CD14-positive monocyte (primary cell): ENCODE measurements at regions not wholly inside any gene's neighbourhood (a gene's known extent, or its start where the extent isn't known, plus 50 kb on each side); places are given as distances from the start of the nearest gene placed in this dataset.

Experiments
- DNase-seq, 3 donors: peaks; one replicate each; pipeline ENCODE4 v3.0.0-alpha.2; 2011 to 2022
- H2AFZ ChIP-seq: 2 replicates; pipeline ENCODE4 v1.6.0; 2012; ENCODE audit warnings: mild to moderate bottlenecking, low read depth, low read length, inconsistent platforms; ENCODE audit not compliant: insufficient read depth, poor library complexity, severe bottlenecking
- H3K27ac ChIP-seq, 2 donors: 1 replicate in 1 of 2; 2 replicates in 1 of 2; pipeline ENCODE4 v1.5.1; 2012 to 2013; ENCODE audit warnings: low read length in 2 of 2, control low read depth in 1 of 2, inconsistent platforms in 1 of 2, low read depth in 1 of 2, mild to moderate bottlenecking in 1 of 2
- H3K27me3 ChIP-seq, 2 donors: one replicate each; pipeline versions ENCODE4 v1.6.0 to v1.6.1; 2011 to 2013; ENCODE audit warnings: low read length in 2 of 2; ENCODE audit not compliant: control insufficient read depth in 2 of 2, insufficient read depth in 2 of 2
- H3K36me3 ChIP-seq, 2 donors: replicated peaks in 1 of 2; 1 replicate in 1 of 2; 2 replicates in 1 of 2; pipeline versions ENCODE4 v1.5.1 to v1.6.1; 2012 to 2013; ENCODE audit warnings: low read length in 2 of 2, control low read depth in 1 of 2, inconsistent platforms in 1 of 2, mild to moderate bottlenecking in 1 of 2; ENCODE audit not compliant: insufficient read depth in 2 of 2, control insufficient read depth in 1 of 2
- H3K4me1 ChIP-seq, 2 donors: 1 replicate in 1 of 2; 2 replicates in 1 of 2; pipeline versions ENCODE4 v1.5.1 to v1.6.1; 2012 to 2013; ENCODE audit warnings: low read length in 2 of 2, control low read depth in 1 of 2, inconsistent platforms in 1 of 2, mild to moderate bottlenecking in 1 of 2, moderate library complexity in 1 of 2; ENCODE audit not compliant: insufficient read depth in 2 of 2, control insufficient read depth in 1 of 2
- H3K4me2 ChIP-seq: replicated peaks from 2 replicates; pipeline ENCODE3; 2012; ENCODE audit warnings: low read length, moderate library complexity, mild to moderate bottlenecking; ENCODE audit not compliant: poor library complexity, severe bottlenecking; ENCODE audit errors: extremely low read depth
- H3K4me3 ChIP-seq, 3 experiments: fragments of 200-600 bp in 1 of 3; sonication (generic) in 1 of 3; replicated peaks in 1 of 3; 1 replicate in 2 of 3; 2 replicates in 1 of 3; pipeline ENCODE4 v1.5.1; 2011 to 2013; ENCODE audit warnings: low read length in 3 of 3, mild to moderate bottlenecking in 3 of 3, control low read depth in 2 of 3, low read depth in 2 of 3, inconsistent platforms in 1 of 3, moderate library complexity in 1 of 3
- H3K79me2 ChIP-seq: 2 replicates; pipeline ENCODE4 v1.6.0; 2012; ENCODE audit warnings: mild to moderate bottlenecking, control low read depth, inconsistent platforms, low read length, moderate library complexity; ENCODE audit not compliant: insufficient read depth
- H3K9ac ChIP-seq: 2 replicates; pipeline ENCODE4 v1.6.0; 2017; ENCODE audit warnings: low read length, mild to moderate bottlenecking; ENCODE audit not compliant: insufficient read depth, poor library complexity, severe bottlenecking
- H3K9me3 ChIP-seq, 2 donors: replicated peaks in 1 of 2; 1 replicate in 1 of 2; 2 replicates in 1 of 2; pipeline versions ENCODE4 v1.5.1 to v1.6.1; 2012 to 2013; ENCODE audit warnings: low read length in 2 of 2, control low read depth in 1 of 2; ENCODE audit not compliant: control insufficient read depth in 1 of 2, insufficient read depth in 1 of 2
- H4K20me1 ChIP-seq: 2 replicates; pipeline ENCODE4 v1.6.0; 2012; ENCODE audit warnings: mild to moderate bottlenecking, low read length, control low read depth, moderate library complexity; ENCODE audit not compliant: insufficient read depth
- H3K27ac Mint-ChIP-seq, 7 donors: one replicate each; pipeline ENCODE4 v1.8.0; 2020; ENCODE audit warnings: mild to moderate bottlenecking in 7 of 7, mixed read lengths in 7 of 7, moderate library complexity in 6 of 7, inconsistent platforms in 2 of 7
- H3K27me3 Mint-ChIP-seq, 3 donors: one replicate each; pipeline ENCODE4 v1.8.0; 2021 to 2022; ENCODE audit warnings: low read depth in 3 of 3, mild to moderate bottlenecking in 3 of 3, mixed read lengths in 3 of 3, moderate library complexity in 3 of 3, inconsistent platforms in 1 of 3
- H3K36me3 Mint-ChIP-seq, 2 donors: one replicate each; pipeline ENCODE4 v1.8.0; 2020; ENCODE audit warnings: mixed read lengths in 2 of 2, inconsistent platforms in 1 of 2, mild to moderate bottlenecking in 1 of 2
- H3K4me1 Mint-ChIP-seq: one replicate; pipeline ENCODE4 v1.8.0; 2020; ENCODE audit warnings: mild to moderate bottlenecking, mixed read lengths
- H3K4me3 Mint-ChIP-seq, 2 donors: one replicate each; pipeline ENCODE4 v1.8.0; 2020; ENCODE audit warnings: mild to moderate bottlenecking in 2 of 2, mixed read lengths in 2 of 2, moderate library complexity in 1 of 2
- H3K9me3 Mint-ChIP-seq, 7 donors: one replicate each; pipeline ENCODE4 v1.8.0; 2020 to 2022; ENCODE audit warnings: mixed read lengths in 7 of 7, mild to moderate bottlenecking in 6 of 7, moderate library complexity in 6 of 7, inconsistent platforms in 2 of 7
- CTCF ChIP-seq: fragments of 200-600 bp; IDR thresholded peaks from one replicate; pipeline ENCODE4 v1.8.0; 2022; ENCODE audit warnings: antibody characterized with exemption, mild to moderate bottlenecking
- WGBS: methylation state at CpG from one replicate; pipeline ENCODE4 v1.1.5; 2013; ENCODE audit warnings: missing lambda C conversion rate; ENCODE audit not compliant: insufficient coverage; 5-methylcytosine and 5-hydroxymethylcytosine counted together
- intact Hi-C, 2 donors: fragments of 100-400 bp; cut with micrococcal nuclease; formaldehyde crosslinking; loops; one replicate each; pipeline versions ENCODE4 v1.15.0 to v1.15.1; 2023

GRCh38 chrX:40402831-40403533 is 177.8 kb upstream of the ATP6AP2 start:
- H3K9me3 ChIP-seq, result no peaks in the 10 kb centered on the region
- H4K20me1 ChIP-seq, result no peaks in the 10 kb centered on the region
- H3K27me3 ChIP-seq, result no peaks in the 10 kb centered on the region
- DNase-seq, result peak; percentile 29 to 67 (median 46)
- Mint-ChIP-seq H3K4me1 (peaks cover 20% of the 10 kb centered on the region), H3K27me3 (peaks cover 0 to 8% (median 0%) of the 10 kb centered on the region in 3 donors), H3K27ac (peak overlapping the region in 2 of 7 donors; percentile 21 to 62), H3K4me3 (no peak overlapping the region), H3K9me3 (peaks cover 0 to under 1% (median 0%) of the 10 kb centered on the region in 7 donors), H3K36me3 (peaks cover 0 to 1% of the 10 kb centered on the region in 2 donors)
- no peak overlapping the region for H2AFZ ChIP-seq
- H3K4me2 ChIP-seq, result no peak overlapping the region
- intact Hi-C loops, result no loop called here
- 73% methylated on average over 5 of the region's 12 CpGs for WGBS
- no peaks in the 10 kb centered on the region for H3K36me3 ChIP-seq
- no peaks in the 10 kb centered on the region for H3K79me2 ChIP-seq
- H3K4me1 ChIP-seq, result peaks cover 22 to 23% of the 10 kb centered on the region in 2 donors
- no peak for TF ChIP-seq CTCF
- H3K4me3 ChIP-seq, result no peak overlapping the region
- no peak overlapping the region for H3K27ac ChIP-seq
- H3K9ac ChIP-seq, result no peak overlapping the region

GRCh38 chrX:40395102-40395501 is 185.7 kb upstream of the ATP6AP2 start:
- DNase-seq, result no peak
- TF ChIP-seq CTCF, result no peak
- intact Hi-C loops, result no loop called here
- Mint-ChIP-seq H3K9me3 (peaks cover 0 to 19% (median 6%) of the 10 kb centered on the region in 7 donors), H3K4me3 (no peak overlapping the region), H3K4me1 (peaks cover 8% of the 10 kb centered on the region), H3K27ac (no peak overlapping the region), H3K36me3 (no peaks in the 10 kb centered on the region), H3K27me3 (peaks cover 0 to 9% (median 0%) of the 10 kb centered on the region in 3 donors)
- Histone ChIP-seq H3K9ac (no peak overlapping the region), H3K4me2 (no peak overlapping the region), H3K27me3 (no peaks in the 10 kb centered on the region), H3K9me3 (peaks cover 6 to 8% of the 10 kb centered on the region in 2 donors), H3K36me3 (no peaks in the 10 kb centered on the region), H2AFZ (no peak overlapping the region), H3K4me3 (no peak overlapping the region), H3K79me2 (no peaks in the 10 kb centered on the region), H3K4me1 (peaks cover 6% of the 10 kb centered on the region in 2 donors), H3K27ac (no peak overlapping the region), H4K20me1 (no peaks in the 10 kb centered on the region)
- WGBS, result no CpG with 5 or more reads among the region's 2 CpGs
